ENCODE measurements at regions not wholly inside any gene's neighbourhood (a gene's known extent, or its start where the extent isn't known, plus 50 kb on each side); places are given as distances from the start of the nearest gene placed in this dataset.

GRCh38 chr6:102907181-102907580, 1513.7 kb downstream of the GRIK2 start:
- Histone ChIP-seq H3K4me1 (ENCODE audit: low read depth) (no peaks in the 10 kb centered on the region), H3K36me3 (ENCODE audit: low read depth) (no peaks in the 10 kb centered on the region), H3K4me3 (no peak overlapping the region), H3K9me3 (peaks cover 5% of the 10 kb centered on the region)
- no peak for TF ChIP-seq CTCF (IDR thresholded peaks at IDR 0.05)
- DNase-seq (no peak), ATAC-seq (no peak)
- intact Hi-C loops (cut with DNase I, micrococcal nuclease), result no loop called here

DNA sequence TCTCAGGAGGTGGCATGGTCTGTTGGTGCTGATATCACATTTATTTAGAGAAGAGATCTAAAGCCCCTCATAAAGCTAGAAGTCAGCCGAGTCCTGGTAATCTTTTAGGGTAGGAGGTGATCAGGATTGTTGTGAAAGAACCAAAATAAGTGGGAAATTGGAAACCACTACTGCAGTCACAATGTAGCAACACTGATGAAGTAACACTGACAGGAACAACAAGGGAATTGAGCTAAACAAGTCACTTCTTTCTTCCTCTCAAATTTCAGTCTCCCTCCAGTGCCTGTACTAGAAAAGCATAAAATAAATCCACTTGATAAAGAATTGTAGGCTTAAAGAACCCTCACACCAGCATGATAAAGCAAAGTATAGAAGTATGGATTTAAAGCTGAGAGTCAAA, 1509.0 kb downstream of the GRIK2 start:
- H3K9me3 ChIP-seq, result no peaks in the 10 kb centered on the region
- no peak for DNase-seq
- no peaks in the 10 kb centered on the region for H3K4me1 ChIP-seq (ENCODE audit: low read depth)
- intact Hi-C loops (cut with DNase I, micrococcal nuclease), result no loop called here
- TF ChIP-seq CTCF (IDR thresholded peaks at IDR 0.05), result no peak
- no peaks in the 10 kb centered on the region for H3K36me3 ChIP-seq (ENCODE audit: low read depth)
- no peak for ATAC-seq
- no peak overlapping the region for H3K4me3 ChIP-seq

DNA sequence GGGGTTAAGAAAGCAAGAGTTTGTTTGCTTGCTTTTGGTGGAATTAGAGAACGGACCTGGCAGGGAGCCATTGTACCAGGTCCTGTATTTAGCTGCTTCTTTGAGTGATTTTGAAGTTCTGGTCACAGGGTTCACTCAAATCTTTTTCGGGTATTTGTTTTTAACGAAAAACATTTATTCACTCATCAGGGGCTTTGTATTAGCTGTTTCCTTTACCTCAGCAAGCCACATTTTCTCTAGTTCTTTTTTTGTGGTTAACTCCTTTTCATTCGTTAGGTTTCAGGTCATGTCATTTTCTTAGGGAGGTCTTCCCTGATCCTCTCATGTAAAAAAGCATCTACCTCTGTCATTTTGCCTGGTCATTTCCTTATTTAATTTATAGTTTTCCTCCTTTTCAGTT, 1502.2 kb downstream of the GRIK2 start:
- no peak for DNase-seq
- intact Hi-C loops (cut with DNase I, micrococcal nuclease), result no loop called here
- no peaks in the 10 kb centered on the region for H3K9me3 ChIP-seq
- no peaks in the 10 kb centered on the region for H3K4me1 ChIP-seq (ENCODE audit: low read depth)
- no peaks in the 10 kb centered on the region for H3K36me3 ChIP-seq (ENCODE audit: low read depth)
- TF ChIP-seq CTCF (IDR thresholded peaks at IDR 0.05), result no peak
- no peak for ATAC-seq
- no peak overlapping the region for H3K4me3 ChIP-seq

GRCh38 chr6:102885165-102885564, 1491.7 kb downstream of the GRIK2 start:
- no peak for TF ChIP-seq CTCF (IDR thresholded peaks at IDR 0.05)
- Histone ChIP-seq H3K4me3 (no peak overlapping the region), H3K4me1 (ENCODE audit: low read depth) (no peaks in the 10 kb centered on the region), H3K9me3 (no peaks in the 10 kb centered on the region), H3K36me3 (ENCODE audit: low read depth) (no peaks in the 10 kb centered on the region)
- DNase-seq, result no peak
- ATAC-seq, result no peak
- intact Hi-C loops (cut with DNase I, micrococcal nuclease), result no loop called here

DNA sequence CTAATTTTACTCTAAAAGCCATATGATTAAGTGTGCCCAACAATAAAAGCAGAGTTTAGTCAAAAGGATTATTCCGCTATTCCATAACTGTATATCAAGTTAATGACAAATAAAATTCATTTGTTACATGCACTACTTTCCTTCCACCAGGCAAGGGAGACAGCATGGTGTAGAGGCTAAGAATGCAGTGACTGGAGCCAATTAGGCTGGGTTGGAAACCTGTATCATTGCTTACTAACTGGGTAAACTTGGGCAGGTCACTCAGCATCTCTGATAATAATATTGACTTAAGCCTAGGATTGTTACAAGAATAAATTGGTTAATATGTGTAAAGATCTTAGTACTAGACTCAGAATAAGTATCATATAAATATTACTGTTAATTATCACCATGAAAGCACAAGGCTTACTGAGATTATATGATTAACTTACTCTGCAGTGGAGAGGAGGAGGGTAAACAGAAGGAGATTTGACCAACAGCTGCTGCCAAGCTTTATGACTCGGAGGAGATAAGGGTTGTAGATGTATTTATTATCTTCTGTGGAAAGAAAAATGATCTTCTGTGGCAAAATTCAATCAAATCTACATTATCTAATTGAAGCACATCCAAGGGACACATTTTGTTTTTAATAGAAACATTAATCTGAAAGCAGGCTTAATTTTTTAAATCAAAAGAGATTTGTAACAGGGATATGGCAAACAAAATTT, 1459.9 kb downstream of the GRIK2 start:
- no peak for TF ChIP-seq CTCF (IDR thresholded peaks at IDR 0.05)
- Histone ChIP-seq H3K4me3 (no peak overlapping the region), H3K9me3 (no peaks in the 10 kb centered on the region), H3K4me1 (ENCODE audit: low read depth) (no peaks in the 10 kb centered on the region), H3K36me3 (ENCODE audit: low read depth) (no peaks in the 10 kb centered on the region)
- intact Hi-C loops (cut with DNase I, micrococcal nuclease), result no loop called here
- ATAC-seq, result no peak
- DNase-seq, result no peak

GRCh38 chr6:102848796-102849195, 1455.3 kb downstream of the GRIK2 start:
- no peaks in the 10 kb centered on the region for H3K36me3 ChIP-seq (ENCODE audit: low read depth)
- H3K9me3 ChIP-seq, result no peaks in the 10 kb centered on the region
- no peak overlapping the region for H3K4me3 ChIP-seq
- no peak for TF ChIP-seq CTCF (IDR thresholded peaks at IDR 0.05)
- H3K4me1 ChIP-seq (ENCODE audit: low read depth), result no peaks in the 10 kb centered on the region
- intact Hi-C loops (cut with DNase I, micrococcal nuclease), result no loop called here
- DNase-seq (no peak), ATAC-seq (no peak)

Data from mucosa of descending colon (tissue), 3 donors.